Stomach (tissue), 8 donors: ENCODE measurements at regions not wholly inside any gene's neighbourhood (a gene's known extent, or its start where the extent isn't known, plus 50 kb on each side); places are given as distances from the start of the nearest gene placed in this dataset.
"Not testable (repeated sequence)": the region's sequence is repeated elsewhere in the genome, so short reads cannot be mapped to it uniquely, and the experiment has no call there.

ENCODE experiments used
- DNase-seq, 2 donors: peaks; one replicate each; pipeline versions ENCODE4 v3.0.0 to v3.0.0-alpha.2; 2013 to 2019
- H3K27ac ChIP-seq, 5 donors: fragments of 200-600 bp in 4 of 5; sonication (generic) in 4 of 5; one replicate each; pipeline ENCODE4 v1.5.1; 2013 to 2019; ENCODE audit warnings: mild to moderate bottlenecking in 1 of 5, moderate library complexity in 1 of 5
- H3K27me3 ChIP-seq, 3 donors: fragments of 200-600 bp; sonication (generic); one replicate each; pipeline ENCODE4 v1.5.1; 2017 to 2019; ENCODE audit warnings: mixed run types in 1 of 3
- H3K36me3 ChIP-seq, 4 donors: fragments of 200-600 bp; sonication (generic); 1 replicate in 3 of 4; 2 replicates in 1 of 4; pipeline ENCODE4 v1.5.1; 2016 to 2019
- H3K4me1 ChIP-seq, 4 donors: fragments of 200-600 bp; sonication (generic); one replicate each; pipeline ENCODE4 v1.5.1; 2016 to 2019
- H3K4me3 ChIP-seq, 4 donors: fragments of 200-600 bp; sonication (generic) in 3 of 4; one replicate each; pipeline ENCODE4 v1.5.1; 2016 to 2019; ENCODE audit warnings: mild to moderate bottlenecking in 1 of 4
- H3K9me3 ChIP-seq, 4 donors: fragments of 200-600 bp; sonication (generic); one replicate each; pipeline ENCODE4 v1.5.1; 2016 to 2019
- EP300 ChIP-seq: sonication (generic); formaldehyde crosslinking; IDR thresholded peaks from one replicate; pipeline ENCODE4 v1.6.1; 2017; ENCODE audit warnings: antibody characterized with exemption
- POLR2A ChIP-seq, 4 donors: fragments of 450-650 bp; IDR thresholded peaks; one replicate each; pipeline ENCODE4 v1.6.1; 2016; ENCODE audit warnings: antibody characterized with exemption in 4 of 4, control low read depth in 2 of 4, mild to moderate bottlenecking in 1 of 4, moderate library complexity in 1 of 4
- POLR2AphosphoS5 ChIP-seq, 3 donors: sonication (generic); formaldehyde crosslinking; IDR thresholded peaks; one replicate each; pipeline ENCODE4 v1.6.1; 2016; ENCODE audit warnings: antibody characterized with exemption in 3 of 3
- WGBS, 5 donors: extraction: QIAGEN DNeasy Blood & Tissue Kit in 3 of 5; methylation state at CpG; one replicate each; pipeline versions ENCODE4 v1.1.5 to v1.1.7; 2013 to 2018; 5-methylcytosine and 5-hydroxymethylcytosine counted together
- intact Hi-C: fragments of 100-400 bp; cut with DNase I; formaldehyde crosslinking; loops from one replicate; pipeline ENCODE4 v1.15.1; 2023; ENCODE audit warnings: low total_unique reads
- TF ChIP-seq, protein P1 (sequence below), 7 experiments: fragments of 450-650 bp in 4 of 7; fragments of 200-600 bp in 3 of 7; sonication (generic) in 3 of 7; IDR thresholded peaks; one replicate each; pipeline ENCODE4 v1.5.1; 2016 to 2019; ENCODE audit warnings: antibody characterized with exemption in 7 of 7, control low read depth in 2 of 7, mild to moderate bottlenecking in 1 of 7
- donor health status: healthy with polysubstance abuse.
- donor health status: Bipolar disorder and iron deficiency.
- donor health status: healthy.

DNA sequence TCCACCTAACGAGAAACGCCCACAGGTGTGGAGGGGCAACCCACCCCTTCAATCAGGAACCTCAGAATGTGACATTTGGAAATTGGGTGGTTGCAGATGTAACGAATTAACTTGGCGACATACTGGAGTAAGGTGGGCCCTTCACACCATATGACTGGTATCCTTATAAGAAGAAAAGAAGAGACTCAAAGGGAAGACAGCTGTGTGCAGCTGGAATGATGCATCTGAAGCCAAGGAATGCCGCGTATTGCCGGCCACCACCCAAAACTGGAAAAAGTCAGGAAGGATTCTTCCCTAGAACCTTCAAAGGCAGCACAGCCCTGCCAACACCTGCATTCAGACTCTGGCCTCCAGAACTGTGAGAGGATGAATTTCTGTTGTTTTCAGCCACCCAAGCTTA lies 270.0 kb upstream of the FRG2C start:
- H3K9me3 ChIP-seq, DNase-seq, H3K4me3 ChIP-seq, intact Hi-C loops, H3K36me3 ChIP-seq, H3K27ac ChIP-seq: not testable (repeated sequence)
- Histone ChIP-seq H3K27me3 (peaks cover 0 to 17% (median 0%) of the 10 kb centered on the region in 3 donors), H3K4me1 (peaks cover 0 to 19% (median 4%) of the 10 kb centered on the region in 4 donors)
- WGBS, 5 donors: 74 to 80% (median 77%) methylated on average over 7 of the region's 7 CpGs

DNA sequence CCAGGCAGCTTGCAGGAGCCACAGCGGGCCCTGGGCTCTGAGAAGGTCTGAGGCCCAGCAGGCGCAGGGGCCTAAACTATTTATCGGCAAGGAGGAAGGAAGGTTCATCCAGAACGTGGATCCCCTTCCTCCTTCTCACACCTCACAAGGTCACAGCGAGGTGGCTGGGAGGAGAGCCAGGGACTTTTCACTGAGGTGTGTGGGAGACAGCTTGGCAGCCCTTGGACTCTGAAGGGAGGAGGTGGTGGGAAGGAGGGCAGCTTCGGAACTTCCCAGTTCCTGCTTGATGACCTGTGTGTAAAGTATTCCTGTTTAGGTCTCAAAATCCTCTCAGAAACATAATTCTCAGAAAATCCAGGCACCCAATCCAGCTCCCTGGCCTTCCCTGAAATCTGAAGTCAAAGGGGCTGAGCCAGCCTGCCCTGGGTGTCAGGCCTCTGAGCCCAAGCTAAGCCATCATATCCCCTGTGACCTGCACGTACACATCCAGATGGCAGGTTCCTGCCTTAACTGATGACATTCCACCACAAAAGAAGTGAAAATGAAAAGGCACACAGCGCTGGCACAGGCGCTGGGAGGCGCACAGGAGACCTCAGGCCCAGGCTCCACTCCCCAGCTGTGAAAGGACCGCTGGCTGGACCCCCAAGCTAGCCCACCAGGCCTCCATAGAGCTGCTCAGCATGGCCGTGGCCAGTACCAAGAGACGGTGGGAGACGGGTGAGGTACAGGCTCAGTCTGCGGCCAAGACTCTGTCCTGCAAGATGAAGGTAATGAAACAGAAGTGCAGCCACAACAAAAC lies 269.4 kb upstream of the FRG2C start:
- Histone ChIP-seq H3K4me1 (peaks cover 0 to 19% (median 4%) of the 10 kb centered on the region in 4 donors), H3K27me3 (peaks cover 0 to 17% (median 0%) of the 10 kb centered on the region in 3 donors)
- 58 to 69% (median 66%) methylated on average over 11 to 15 of the region's 15 CpGs for WGBS, 5 donors
- H3K4me3 ChIP-seq, H3K36me3 ChIP-seq, H3K27ac ChIP-seq, H3K9me3 ChIP-seq, intact Hi-C loops: not testable (repeated sequence)
- peak; percentile 20 to 47 for DNase-seq

DNA sequence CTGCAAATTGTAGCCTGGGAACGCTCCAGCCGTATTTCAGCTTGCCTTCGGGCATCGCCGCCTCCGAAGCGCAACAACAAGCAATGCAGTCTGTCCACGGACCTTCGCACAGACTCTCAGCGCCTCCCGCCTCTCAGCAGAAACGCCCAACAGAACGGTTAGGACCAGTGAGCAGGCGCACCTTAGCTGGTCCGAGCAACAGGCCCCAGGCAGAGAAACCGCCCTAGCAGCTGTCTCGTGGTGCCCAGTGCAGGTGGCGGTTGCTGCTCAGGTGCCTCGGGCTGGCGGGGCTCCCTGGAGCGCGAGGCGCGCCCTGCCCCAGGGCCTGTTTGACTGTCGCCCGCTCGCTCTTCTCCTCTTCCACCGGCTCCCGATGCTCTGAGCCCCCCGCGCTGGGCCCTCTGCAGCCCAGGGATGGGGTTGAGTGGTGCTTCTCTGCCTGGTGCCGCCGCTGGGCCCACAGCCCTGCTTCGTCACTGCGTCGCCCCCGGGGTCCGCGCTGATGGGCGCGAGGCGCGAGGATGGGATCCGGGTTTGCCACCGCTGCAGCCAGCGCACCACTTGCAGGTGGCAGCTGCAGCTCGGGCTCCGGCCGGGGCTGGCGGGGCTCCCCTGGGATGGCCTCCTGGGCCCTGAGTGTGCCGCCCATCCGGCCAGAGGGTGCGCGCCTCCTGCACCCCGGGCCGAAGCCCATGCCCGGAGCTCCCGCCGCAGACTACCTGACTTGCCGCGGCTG lies 268.4 kb upstream of the FRG2C start:
- DNase-seq: peak in 1 of 2 donors; percentile 30
- TF ChIP-seq POLR2A (IDR thresholded peaks at IDR 0.05): no peak
- TF ChIP-seq EP300: no peak
- TF ChIP-seq, protein P1, sequence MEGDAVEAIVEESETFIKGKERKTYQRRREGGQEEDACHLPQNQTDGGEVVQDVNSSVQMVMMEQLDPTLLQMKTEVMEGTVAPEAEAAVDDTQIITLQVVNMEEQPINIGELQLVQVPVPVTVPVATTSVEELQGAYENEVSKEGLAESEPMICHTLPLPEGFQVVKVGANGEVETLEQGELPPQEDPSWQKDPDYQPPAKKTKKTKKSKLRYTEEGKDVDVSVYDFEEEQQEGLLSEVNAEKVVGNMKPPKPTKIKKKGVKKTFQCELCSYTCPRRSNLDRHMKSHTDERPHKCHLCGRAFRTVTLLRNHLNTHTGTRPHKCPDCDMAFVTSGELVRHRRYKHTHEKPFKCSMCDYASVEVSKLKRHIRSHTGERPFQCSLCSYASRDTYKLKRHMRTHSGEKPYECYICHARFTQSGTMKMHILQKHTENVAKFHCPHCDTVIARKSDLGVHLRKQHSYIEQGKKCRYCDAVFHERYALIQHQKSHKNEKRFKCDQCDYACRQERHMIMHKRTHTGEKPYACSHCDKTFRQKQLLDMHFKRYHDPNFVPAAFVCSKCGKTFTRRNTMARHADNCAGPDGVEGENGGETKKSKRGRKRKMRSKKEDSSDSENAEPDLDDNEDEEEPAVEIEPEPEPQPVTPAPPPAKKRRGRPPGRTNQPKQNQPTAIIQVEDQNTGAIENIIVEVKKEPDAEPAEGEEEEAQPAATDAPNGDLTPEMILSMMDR (IDR thresholded peaks at IDR 0.05): no peak
- no peak for TF ChIP-seq POLR2AphosphoS5 (IDR thresholded peaks at IDR 0.05)
- Histone ChIP-seq H3K4me3 (peak overlapping the region; percentile 25 to 45 (median 32)), H3K27me3 (peaks cover 0 to 17% (median 0%) of the 10 kb centered on the region in 3 donors), H3K27ac (no peak overlapping the region), H3K9me3 (no peaks in the 10 kb centered on the region), H3K4me1 (peaks cover 0 to 19% (median 4%) of the 10 kb centered on the region in 4 donors), H3K36me3 (no peaks in the 10 kb centered on the region)
- intact Hi-C loops: no loop called here
- 60 to 76% (median 65%) methylated on average over 40 to 61 of the region's 61 CpGs for WGBS, 5 donors

DNA sequence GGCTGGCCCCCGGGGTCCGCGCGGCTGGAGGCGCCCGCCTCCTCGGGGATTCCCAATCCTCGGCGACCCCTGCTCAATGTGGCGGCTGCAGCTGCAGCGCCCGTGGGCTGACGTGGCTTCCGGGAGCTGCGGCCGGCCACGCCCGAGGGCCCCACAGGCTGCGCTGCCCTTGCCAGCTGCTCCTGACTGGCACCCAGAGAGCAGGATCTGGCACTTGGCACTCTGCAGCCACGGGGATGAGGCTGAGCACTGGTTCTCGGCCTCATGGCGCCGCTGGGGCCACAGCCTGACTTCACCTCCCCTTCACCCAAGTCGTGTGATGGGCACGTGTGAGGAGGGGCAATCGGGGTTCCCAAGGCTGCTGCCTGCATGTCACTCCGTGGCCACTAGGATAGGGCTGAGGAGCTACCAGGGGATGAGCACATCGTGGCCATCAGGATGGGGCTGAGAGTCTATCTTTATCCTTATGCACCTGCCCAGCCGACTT lies 267.8 kb upstream of the FRG2C start:
- DNase-seq: no peak
- intact Hi-C loops: no loop called here
- Histone ChIP-seq H3K27me3 (peaks cover 0 to 17% (median 0%) of the 10 kb centered on the region in 3 donors), H3K27ac (no peak overlapping the region), H3K36me3 (no peaks in the 10 kb centered on the region), H3K4me3 (peak overlapping the region; percentile 25 to 45 (median 32)), H3K4me1 (peaks cover 0 to 19% (median 4%) of the 10 kb centered on the region in 4 donors), H3K9me3 (no peaks in the 10 kb centered on the region)
- TF ChIP-seq, protein P1 (IDR thresholded peaks at IDR 0.05): peak in 1 of 7 experiments; percentile 6
- no peak for TF ChIP-seq POLR2A (IDR thresholded peaks at IDR 0.05)
- WGBS, 5 donors: 54 to 78% (median 67%) methylated on average over 6 to 29 of the region's 29 CpGs

DNA sequence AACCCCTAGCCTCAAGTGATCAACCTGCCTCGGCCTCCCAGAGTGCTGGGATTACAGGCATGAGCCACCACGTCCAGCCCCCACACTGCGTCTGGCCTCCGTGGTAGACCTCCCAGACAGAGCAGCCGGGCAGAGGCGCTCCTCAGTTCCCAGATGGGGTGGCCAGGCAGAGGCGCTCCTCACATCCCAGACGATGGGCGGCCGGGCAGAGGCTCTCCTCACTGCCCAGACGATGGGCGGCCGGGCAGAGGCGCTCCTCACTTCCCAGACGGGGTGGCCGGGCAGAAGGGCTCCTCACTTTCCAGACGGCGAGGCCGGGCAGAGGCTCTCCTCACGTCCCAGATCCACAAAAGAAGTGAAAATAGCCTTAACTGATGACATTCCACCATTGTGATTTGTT lies 266.6 kb upstream of the FRG2C start:
- intact Hi-C loops, H3K27ac ChIP-seq, H3K4me3 ChIP-seq, H3K36me3 ChIP-seq, DNase-seq, H3K9me3 ChIP-seq: not testable (repeated sequence)
- Histone ChIP-seq H3K4me1 (peaks cover 0 to 19% (median 4%) of the 10 kb centered on the region in 4 donors), H3K27me3 (peaks cover 0 to 17% (median 0%) of the 10 kb centered on the region in 3 donors)
- WGBS, 5 donors: 91 to 96% (median 94%) methylated on average over 20 of the region's 20 CpGs
